OCI-LY7 (cell line): ENCODE measurements at regions not wholly inside any gene's neighbourhood (a gene's known extent, or its start where the extent isn't known, plus 50 kb on each side); places are given as distances from the start of the nearest gene placed in this dataset.

Source experiments
- CTCF ChIP-seq: fragments of 200-600 bp; sonication (generic); conservative IDR thresholded peaks from 2 replicates; pipeline ENCODE4 v1.5.1; 2014; ENCODE audit warnings: mild to moderate bottlenecking, antibody characterized with exemption, low read length, moderate library complexity, mixed read lengths
- EZH2phosphoT487 ChIP-seq: fragments of 200-600 bp; sonication (generic); IDR thresholded peaks from 2 replicates; pipeline ENCODE4 v1.6.1; 2018; ENCODE audit warnings: low read depth, borderline replicate concordance, mild to moderate bottlenecking, mixed run types, antibody characterized with exemption, low read length, moderate library complexity, mixed read lengths

GRCh38 chr13:93098972-93099371 lies 127.6 kb upstream of the GPC6 start:
- TF ChIP-seq CTCF (no peak), EZH2phosphoT487 (no peak)
